ENCODE measurements at regions not wholly inside any gene's neighbourhood (a gene's known extent, or its start where the extent isn't known, plus 50 kb on each side); places are given as distances from the start of the nearest gene placed in this dataset.

GRCh38 chr5:89282554-89283510 is 399.8 kb upstream of the MEF2C start:
- TF ChIP-seq CTCF (conservative IDR thresholded peaks at IDR 0.05; ENCODE audit: low read depth, low read length), result no peak
- peak; percentile 59 for DNase-seq (ENCODE audit: low read depth)
- no peak overlapping the region for H3K4me3 ChIP-seq (ENCODE audit: low read depth, low read length)

- DNase-seq (ENCODE audit: low read depth), result peak; percentile 38
- TF ChIP-seq CTCF (conservative IDR thresholded peaks at IDR 0.05; ENCODE audit: low read depth, low read length), result no peak
- no peak overlapping the region for H3K4me3 ChIP-seq (ENCODE audit: low read depth, low read length)
Measured at GRCh38 chr5:89281766-89282553, 399.0 kb upstream of the MEF2C start.

GRCh38 chr5:89281211-89281610 is 398.2 kb upstream of the MEF2C start:
- DNase-seq (ENCODE audit: low read depth), result no peak
- TF ChIP-seq CTCF (conservative IDR thresholded peaks at IDR 0.05; ENCODE audit: low read depth, low read length), result no peak
- no peak overlapping the region for H3K4me3 ChIP-seq (ENCODE audit: low read depth, low read length)

GRCh38 chr5:89280103-89281037 is 397.4 kb upstream of the MEF2C start:
- DNase-seq (ENCODE audit: low read depth), result no peak
- TF ChIP-seq CTCF (conservative IDR thresholded peaks at IDR 0.05; ENCODE audit: low read depth, low read length), result no peak
- no peak overlapping the region for H3K4me3 ChIP-seq (ENCODE audit: low read depth, low read length)

GRCh38 chr5:89279391-89280036 is 396.5 kb upstream of the MEF2C start:
- H3K4me3 ChIP-seq (ENCODE audit: low read depth, low read length), result no peak overlapping the region
- DNase-seq (ENCODE audit: low read depth), result no peak

More at GRCh38 chr5:89279391-89280036, 396.5 kb upstream of the MEF2C start:
- TF ChIP-seq CTCF (conservative IDR thresholded peaks at IDR 0.05; ENCODE audit: low read depth, low read length), result no peak
